WI38 (cell line): ENCODE measurements at regions not wholly inside any gene's neighbourhood (a gene's known extent, or its start where the extent isn't known, plus 50 kb on each side); places are given as distances from the start of the nearest gene placed in this dataset.
"Not testable (repeated sequence)": the region's sequence is repeated elsewhere in the genome, so short reads cannot be mapped to it uniquely, and the experiment has no call there.

Source experiments
- H3K4me3 ChIP-seq: 2 replicates; pipeline ENCODE4 v1.5.1; 2011; ENCODE audit warnings: low read depth, mild to moderate bottlenecking, control low read depth, low read length
- TF ChIP-seq, protein P1 (sequence below): IDR thresholded peaks from 2 replicates; pipeline ENCODE4 v1.5.1; 2012; ENCODE audit warnings: low read depth, mild to moderate bottlenecking, control low read depth, low read length

DNA sequence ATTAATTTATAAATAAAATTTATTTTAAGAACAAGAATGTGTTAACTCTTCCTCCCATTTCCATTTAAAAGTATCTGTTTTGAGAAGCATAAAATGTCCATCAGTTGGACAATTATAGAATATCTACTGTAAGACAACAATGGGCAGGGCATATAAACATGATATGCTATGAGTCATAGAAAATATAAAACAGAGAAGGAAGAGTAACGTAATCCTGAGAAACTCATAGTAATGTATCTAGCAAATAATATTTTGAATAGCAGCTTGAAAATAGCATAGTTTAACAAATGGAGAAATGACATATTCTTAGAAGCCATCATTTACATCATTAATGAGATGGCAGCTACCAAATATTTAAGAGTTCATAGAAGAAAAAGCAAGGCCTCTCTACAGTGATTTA is 820.3 kb upstream of the PCDH10 start:
- TF ChIP-seq, protein P1, sequence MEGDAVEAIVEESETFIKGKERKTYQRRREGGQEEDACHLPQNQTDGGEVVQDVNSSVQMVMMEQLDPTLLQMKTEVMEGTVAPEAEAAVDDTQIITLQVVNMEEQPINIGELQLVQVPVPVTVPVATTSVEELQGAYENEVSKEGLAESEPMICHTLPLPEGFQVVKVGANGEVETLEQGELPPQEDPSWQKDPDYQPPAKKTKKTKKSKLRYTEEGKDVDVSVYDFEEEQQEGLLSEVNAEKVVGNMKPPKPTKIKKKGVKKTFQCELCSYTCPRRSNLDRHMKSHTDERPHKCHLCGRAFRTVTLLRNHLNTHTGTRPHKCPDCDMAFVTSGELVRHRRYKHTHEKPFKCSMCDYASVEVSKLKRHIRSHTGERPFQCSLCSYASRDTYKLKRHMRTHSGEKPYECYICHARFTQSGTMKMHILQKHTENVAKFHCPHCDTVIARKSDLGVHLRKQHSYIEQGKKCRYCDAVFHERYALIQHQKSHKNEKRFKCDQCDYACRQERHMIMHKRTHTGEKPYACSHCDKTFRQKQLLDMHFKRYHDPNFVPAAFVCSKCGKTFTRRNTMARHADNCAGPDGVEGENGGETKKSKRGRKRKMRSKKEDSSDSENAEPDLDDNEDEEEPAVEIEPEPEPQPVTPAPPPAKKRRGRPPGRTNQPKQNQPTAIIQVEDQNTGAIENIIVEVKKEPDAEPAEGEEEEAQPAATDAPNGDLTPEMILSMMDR, result no peak
- no peak overlapping the region for H3K4me3 ChIP-seq

DNA sequence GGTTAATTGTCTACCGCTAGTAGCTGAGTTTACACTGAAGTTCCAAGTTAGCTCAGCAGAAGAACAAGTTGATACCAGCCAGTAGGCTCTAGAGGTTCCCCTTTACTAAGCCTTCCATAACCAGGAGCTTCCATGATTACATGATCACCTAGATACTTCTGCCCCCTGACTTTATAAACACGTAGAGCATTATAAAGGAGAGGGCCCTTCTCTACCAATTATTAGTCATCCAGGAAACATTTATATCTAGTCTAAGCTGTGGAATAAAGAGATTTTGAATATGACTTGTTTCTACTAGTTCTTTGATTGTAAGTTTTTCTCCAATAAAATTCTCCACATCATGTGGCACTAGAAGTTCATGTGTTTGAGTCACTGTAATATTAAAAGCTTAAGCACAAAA is 818.1 kb upstream of the PCDH10 start:
- TF ChIP-seq, protein P1, result no peak

DNA sequence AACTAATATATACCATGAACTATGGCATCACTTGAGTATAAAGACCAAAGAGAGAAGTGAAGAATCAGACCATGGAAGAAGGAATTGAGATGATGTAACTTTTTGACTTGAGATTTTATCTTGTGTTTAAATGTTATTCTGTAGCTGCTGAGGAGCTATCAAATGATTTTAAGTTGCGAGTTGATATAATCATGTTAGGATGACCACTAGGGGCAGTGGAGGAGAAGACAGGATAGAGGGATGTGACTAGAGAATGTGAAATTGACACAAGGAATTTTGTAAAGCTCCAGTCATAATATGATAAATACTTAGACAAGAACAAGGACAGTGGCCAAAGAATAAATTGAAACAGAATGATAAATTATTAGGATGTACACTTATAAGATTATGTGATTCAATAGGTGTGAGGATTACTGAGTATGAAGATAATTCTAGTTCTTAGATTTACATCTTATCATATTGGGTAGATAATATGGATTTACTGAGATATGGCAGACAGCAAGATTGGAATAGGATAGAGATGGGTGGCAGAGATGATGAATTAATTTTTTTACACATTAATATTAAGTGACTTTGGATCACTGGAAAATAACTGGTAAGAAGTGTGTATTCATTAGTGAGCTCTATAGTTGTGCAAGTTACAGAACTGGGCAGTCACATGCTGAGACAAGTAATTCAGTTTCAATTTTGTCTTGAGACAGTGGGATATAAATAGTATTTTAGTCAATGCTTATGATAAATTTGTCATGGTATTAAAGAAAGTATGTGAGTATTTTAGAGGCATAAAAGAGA is 816.0 kb upstream of the PCDH10 start:
- TF ChIP-seq, protein P1, result no peak
- no peak overlapping the region for H3K4me3 ChIP-seq

More for the DNA sequence above, 818.1 kb upstream of the PCDH10 start:
- no peak overlapping the region for H3K4me3 ChIP-seq

DNA sequence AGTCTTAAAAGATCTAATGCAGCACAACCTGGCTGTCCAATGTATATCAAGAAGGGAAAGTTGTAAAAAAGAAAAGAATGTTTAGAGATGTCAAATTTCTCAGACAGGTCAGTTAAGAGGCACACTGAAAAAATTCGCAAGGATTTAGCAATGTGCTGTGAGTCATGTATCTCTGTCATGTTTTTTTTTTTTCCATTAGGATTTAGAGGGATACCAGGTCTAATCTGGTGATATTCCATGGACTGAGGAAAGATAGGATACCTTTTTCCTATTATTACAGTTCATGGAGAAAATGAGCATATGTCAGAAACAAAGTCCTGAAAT is 815.4 kb upstream of the PCDH10 start:
- TF ChIP-seq, protein P1, result no peak
- H3K4me3 ChIP-seq, result no peak overlapping the region

DNA sequence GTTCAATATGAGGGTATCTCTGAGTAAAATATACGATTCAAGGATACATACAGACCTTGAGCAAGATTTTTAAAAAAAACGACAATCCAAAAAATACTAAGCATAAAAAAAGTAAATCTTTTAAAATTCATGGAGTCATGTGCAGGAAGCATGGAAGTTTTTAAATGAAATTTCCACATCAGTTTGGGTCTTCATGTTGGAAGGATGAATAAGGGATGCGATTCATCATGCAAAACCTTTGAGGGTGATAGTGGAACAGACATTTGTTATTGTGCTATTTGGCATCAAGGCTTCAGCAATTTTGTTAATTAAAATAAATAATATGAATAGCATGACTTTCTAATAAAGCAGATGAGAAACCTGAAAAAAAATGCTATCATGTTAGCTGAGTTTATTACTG is 815.0 kb upstream of the PCDH10 start:
- TF ChIP-seq, protein P1, result no peak
- H3K4me3 ChIP-seq, result no peak overlapping the region

DNA sequence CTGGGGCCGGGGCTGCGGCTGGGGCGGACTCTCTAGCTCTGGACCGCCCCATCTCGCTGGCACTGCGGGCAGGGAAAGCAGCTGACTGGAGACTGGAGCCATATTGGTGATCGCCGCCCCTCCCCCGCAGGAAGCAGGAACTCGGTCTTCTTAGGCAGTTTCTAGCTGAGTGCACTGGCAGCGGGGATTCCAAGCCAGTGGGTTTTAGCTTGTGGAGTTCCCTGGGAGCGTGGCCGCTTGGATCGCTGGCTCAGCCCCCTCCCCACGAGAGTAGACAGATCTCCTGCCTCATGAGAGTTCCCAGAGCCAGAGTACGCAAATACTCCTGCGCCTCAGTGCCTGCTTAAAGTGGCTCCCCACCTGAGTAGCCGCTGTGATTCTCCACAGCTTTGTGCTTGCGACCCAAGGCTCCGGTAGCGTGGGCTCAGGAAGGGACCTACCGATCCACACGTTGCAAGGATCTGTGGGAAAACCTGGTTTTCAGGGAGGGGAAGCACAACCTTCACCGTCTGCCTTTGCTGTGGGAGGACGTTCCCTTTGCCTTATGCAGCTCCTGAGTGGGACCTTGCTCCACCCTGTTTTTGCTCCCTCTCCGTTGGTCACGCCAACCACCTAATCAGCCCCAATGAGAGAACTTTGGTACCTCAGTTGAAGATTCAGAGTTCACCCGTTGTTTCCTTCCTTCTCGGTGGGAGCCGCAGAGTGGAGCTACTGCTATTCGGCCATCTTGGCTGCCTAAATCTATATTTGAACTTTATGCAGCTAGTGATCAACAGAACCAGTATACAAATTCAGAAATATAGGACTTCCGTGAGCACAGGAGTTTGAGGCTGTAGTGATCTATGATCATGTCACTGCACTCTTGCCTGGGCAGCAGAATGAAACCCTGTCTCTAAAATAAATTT is 803.9 kb upstream of the PCDH10 start:
- no peak overlapping the region for H3K4me3 ChIP-seq
- TF ChIP-seq, protein P1, result no peak

DNA sequence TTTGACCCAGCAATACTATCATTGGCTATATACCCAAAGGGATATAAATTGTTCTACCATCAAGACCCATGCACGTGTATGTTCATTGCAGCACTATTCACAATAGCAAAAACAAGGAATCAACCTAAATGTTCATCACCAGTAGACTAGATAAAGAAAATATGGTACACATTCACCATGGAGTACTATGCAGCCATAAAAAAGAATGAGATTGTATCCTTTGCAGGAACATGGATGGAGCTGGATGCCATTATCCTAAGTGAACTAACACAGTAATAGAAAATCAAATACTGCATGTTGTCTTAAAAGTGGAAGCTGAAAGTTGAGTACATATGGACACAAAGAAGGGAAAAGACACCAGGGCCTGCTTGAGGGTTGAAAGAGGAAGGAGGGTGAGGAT is 803.1 kb upstream of the PCDH10 start:
- H3K4me3 ChIP-seq, result no peak overlapping the region
- TF ChIP-seq, protein P1, result no peak

DNA sequence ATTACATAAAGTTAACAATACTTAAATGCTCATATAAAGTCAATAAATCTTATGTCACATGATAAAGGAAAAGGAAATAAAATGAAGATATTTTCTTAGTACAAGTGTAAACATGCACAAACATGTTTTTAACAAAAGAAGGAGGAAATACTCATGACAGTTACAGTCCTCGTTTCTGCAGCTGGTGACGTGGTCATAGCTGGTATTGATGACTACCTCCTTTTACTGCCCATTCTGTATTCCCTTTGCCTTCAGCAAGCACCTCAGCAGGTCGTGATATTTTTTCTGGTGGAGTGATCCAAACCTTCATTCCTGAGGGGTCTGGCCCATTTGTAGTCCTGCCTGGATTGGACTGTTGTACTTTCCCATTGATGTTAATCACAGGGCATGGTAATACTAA is 797.5 kb upstream of the PCDH10 start:
- not testable (repeated sequence) for H3K4me3 ChIP-seq
